Activated gamma-delta T cell treated with Interleukin-2 at 50 U/mL for 16 hours (primary cell): ENCODE measurements at regions not wholly inside any gene's neighbourhood (a gene's known extent, or its start where the extent isn't known, plus 50 kb on each side); places are given as distances from the start of the nearest gene placed in this dataset.

Experiments
- DNase-seq: peaks from one replicate; pipeline ENCODE4 v3.0.0-alpha.2; 2020

DNA sequence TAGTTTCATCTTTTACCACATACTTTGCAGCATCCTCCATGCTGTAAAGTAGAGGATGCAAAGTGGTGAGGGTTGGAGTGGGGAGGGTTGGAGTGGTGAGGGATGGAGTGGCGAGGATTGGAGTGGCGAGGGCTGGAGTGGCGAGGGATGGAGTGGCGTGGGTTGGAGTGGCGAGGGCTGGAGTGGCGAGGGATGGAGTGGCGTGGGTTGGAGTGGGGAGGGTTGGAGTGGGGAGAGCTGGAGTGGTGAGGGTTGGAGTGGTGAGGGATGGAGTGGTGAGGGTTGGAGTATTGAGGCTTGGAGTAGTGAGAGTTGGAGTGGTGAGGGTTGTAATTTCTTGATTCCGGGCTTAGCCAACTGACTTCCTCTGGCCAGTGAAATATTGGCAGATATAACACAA is 618.3 kb downstream of the MRPL39 start:
- no peak for DNase-seq

GRCh38 chr21:24976238-24976637 is 631.0 kb downstream of the MRPL39 start:
- no peak for DNase-seq

GRCh38 chr21:24969068-24969467 is 638.2 kb downstream of the MRPL39 start:
- DNase-seq: no peak

DNA sequence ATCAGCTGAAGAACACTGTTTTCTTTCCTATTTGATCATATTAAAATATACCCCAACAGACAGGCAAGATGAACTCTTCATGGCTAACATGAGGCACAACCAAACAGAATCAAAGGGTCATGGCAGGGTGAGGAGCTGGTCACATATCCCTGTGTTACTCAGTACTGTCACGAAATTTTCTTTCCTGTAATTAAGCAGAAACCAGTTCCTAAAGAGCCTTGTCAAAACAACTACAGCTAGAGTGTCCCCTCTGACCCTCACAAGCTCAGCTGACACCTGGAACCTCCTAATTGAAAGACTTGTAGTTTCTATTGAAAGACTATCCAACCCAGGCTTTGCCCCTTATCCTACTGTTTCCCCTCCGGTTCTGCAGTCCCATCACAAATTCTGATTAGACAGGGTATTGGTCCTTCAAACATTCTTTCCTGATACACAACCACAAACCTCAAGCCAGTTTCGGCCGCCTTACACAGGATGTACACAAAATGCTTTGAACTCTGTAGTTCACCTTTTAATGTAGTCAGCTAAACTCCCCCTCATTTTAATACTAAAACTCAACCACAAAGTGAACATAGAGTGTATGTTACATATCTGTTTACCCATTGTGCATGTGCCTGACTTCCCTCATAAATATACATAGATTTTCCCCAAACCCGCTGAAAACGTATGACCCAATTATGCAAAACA is 651.9 kb downstream of the MRPL39 start:
- no peak for DNase-seq

GRCh38 chr21:24948186-24948585 is 659.1 kb downstream of the MRPL39 start:
- no peak for DNase-seq

DNA sequence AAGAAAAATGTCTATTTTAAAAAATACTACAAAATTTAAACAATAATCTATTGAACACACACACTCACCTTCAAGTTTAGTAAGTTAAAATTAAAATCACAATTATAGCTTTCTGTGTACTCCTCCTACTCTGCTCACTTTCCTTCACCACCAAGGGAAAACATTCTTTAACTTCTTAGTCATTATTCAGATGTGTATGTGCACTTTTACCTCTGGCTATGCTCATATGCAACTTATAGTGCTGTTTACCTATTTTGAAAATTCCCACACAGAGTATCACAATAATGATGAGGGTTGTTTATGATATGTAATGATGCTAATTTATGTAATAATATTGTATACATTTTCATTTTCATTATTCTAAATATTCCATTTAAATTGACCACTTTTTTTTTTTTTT is 661.4 kb downstream of the MRPL39 start:
- DNase-seq: no peak

- no peak for DNase-seq
Observed at GRCh38 chr21:24941316-24942185, 665.7 kb downstream of the MRPL39 start.

- no peak for DNase-seq
Observed at GRCh38 chr21:24939291-24939690, 668.0 kb downstream of the MRPL39 start.

- DNase-seq: no peak
Observed at GRCh38 chr21:24938573-24938972, 668.7 kb downstream of the MRPL39 start.

DNA sequence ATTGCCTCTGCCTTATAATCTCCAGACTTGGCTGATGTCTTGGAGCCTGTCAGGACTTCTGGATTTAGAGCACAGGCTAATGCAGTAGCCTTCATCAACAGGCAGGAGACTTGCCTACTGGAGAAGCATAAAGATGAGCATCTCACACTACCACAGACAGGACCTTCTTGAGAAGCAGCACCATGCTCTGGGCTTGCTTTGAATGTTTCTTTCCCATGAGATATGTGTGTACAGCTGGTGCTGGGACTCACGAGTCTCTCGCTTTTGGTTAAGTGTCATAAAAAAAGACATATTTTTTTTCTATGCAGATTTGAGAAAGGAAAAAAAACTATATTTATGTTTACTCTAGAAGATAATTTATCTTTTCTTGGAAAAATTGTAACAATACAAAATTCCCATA is 671.3 kb downstream of the MRPL39 start:
- DNase-seq: no peak

GRCh38 chr21:24910591-24910990 is 696.7 kb downstream of the MRPL39 start:
- no peak for DNase-seq

DNA sequence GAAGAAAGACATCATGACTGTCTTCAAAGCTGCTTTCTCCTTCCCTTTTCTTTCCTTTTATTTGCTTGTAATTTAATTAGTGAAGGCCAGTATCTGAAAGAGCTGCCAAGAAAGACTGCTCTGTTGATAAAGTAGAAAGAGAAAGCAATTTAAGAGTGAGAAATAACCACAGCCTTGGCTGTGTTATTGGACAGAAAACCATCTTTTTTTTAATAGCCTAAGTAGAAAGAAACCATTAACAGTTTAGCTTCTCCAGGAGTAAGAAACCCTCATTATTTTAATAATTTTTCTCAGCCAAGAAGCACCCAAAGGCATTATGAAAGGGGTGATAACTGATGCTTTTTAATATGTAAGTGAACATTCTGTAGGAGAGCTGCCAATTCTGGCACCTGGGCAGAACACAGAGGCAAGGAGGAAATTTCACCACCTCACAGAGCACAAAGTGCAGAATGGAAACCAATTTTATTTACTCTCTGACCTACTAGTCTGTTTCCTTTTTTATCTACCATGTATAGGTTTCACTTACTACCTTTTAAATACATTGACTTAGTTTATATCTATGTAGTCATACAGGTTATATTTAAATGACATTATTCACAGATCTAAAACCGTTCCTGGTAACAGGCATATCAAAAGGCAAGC is 703.2 kb downstream of the MRPL39 start:
- no peak for DNase-seq

DNA sequence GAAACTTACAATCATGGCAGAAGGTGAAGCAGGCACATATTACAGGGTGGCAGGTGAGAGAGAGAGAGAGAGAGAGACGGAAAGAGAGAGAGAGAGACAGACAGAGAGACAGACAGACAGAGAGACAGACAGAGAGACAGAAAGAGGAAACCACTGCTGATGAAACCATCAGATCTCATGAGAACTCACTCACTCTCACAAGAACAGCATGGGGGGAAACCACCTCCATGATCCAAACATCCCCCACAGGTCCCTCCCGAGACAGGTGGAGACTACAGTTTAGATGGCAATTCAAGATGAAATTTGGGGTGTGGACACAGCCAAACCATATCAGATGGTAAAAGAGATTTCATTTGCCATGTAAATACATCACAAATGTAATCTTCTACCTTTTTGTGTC is 708.1 kb downstream of the MRPL39 start:
- no peak for DNase-seq

DNA sequence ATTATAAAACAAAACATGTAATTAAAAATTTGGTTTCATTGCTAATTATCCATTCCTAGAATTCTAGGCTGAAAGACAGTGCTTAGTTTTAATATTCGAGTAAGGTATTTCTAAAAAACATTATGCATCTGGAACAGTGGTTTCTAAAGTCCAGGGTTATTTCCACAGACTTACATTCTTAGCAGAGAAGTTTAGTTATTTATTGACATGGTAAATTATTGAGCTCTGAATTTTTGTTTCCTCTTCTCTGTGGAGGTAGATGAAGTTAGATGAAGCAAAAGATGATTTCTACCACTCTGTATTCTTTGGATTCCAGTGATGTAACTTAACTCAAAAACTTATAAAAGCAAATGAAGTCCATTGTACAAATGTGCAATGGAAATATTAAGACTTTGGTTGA is 709.4 kb downstream of the MRPL39 start:
- DNase-seq: no peak

GRCh38 chr21:24896735-24897124 is 710.6 kb downstream of the MRPL39 start:
- no peak for DNase-seq

- DNase-seq: no peak
Observed at GRCh38 chr21:24895885-24896734, 711.2 kb downstream of the MRPL39 start.

DNA sequence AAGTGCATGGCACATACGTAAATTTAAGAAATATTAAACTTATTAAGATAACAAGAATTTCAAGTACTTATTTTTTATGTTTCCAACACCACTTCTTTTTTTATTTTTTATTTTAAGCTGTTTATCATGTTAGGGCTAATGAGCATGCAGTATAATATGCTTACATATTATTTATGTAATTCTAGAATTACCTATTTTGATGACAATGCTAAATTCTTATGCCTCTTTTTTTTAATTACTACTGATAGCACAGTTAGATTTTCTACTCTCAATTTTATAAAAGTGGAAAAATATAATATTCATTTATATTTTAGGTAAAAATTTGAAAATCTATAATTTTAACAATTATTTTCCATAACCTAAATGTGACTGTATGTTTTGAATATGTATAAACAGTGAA is 713.0 kb downstream of the MRPL39 start:
- no peak for DNase-seq

DNA sequence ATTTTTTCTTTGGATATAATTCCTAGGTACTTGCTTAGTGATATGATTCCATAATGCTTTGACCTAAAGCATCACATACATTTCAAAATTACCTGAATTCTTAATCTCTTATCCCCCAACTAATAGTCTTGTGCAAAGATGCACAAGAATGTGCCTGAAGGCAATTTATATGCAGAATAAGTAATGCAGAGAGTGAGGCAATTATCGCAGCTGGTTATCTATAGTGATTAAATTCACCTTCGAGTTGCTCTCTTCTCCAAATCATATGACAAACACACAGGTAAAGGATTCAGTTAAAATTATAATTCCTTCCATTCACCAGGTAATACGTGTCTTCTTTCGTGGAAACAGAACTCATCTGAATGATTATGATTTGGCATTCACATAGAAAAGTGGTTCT is 717.3 kb downstream of the MRPL39 start:
- no peak for DNase-seq

GRCh38 chr21:24881506-24881905 is 725.8 kb downstream of the MRPL39 start:
- DNase-seq: no peak

- no peak for DNase-seq
Observed at GRCh38 chr21:24870633-24871032, 736.6 kb downstream of the MRPL39 start.

DNA sequence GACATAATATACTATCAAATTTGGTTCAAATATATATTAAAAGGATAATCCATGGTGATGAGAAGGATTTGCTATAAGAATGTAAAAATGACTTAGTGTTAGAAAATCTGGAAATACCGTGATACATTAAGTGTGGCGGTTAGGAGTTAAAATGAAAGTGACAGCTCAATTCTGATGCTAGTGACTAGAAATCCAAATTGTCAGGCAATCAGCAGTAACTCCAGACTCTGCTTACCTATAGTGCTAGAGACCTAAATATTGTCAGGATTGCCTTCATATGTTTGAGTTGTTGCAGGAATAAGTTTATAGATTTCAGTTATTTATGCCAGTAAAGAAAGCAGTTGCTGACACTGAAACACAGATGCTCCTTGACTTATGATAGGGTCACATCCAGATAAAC is 737.4 kb downstream of the MRPL39 start:
- DNase-seq: no peak

DNA sequence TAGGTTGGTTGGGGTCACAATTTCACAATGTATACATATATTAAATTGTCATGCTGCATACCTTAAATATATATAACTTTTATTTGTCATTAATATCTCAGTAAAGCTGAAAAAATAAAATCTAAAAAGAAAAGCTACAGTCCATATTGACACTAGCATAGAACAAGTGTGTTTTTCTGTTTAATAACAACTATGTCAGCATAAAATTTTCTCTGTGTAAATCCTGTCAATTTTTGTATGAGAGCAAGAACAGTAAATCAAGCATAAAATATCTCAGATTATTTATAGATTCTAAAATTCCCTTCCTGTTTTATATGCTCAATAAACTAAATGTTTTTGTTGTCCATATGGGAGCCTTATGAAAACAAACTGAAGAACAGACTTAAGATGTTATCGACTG is 739.2 kb downstream of the MRPL39 start:
- no peak for DNase-seq

DNA sequence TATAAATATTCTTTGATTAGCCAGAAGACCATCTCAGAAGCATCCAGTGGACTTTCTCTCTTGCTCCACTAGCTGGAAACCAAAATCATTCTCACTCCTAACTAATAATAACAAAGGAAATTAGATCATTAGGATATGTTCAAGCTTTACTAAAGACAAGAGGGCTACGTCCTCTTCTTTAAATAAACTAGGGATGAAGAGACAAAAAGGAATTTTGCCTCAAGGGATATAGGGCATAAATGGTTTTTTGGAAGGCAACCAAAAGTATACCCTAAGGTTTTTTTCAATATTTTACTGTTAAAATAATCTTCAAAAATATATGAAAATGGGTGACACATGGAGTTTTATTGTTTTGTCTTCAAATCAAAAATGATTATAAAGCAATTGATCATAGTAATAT is 745.8 kb downstream of the MRPL39 start:
- DNase-seq: no peak
